ENCODE measurements at regions not wholly inside any gene's neighbourhood (a gene's known extent, or its start where the extent isn't known, plus 50 kb on each side); places are given as distances from the start of the nearest gene placed in this dataset.

GRCh38 chr2:176832086-176832485 is 380.5 kb upstream of the HNRNPA3 start:
- TF ChIP-seq POLR2A (IDR thresholded peaks at IDR 0.05), result no peak
- TF ChIP-seq CTCF (IDR thresholded peaks at IDR 0.05), result no peak
- no peak for TF ChIP-seq EP300 (IDR thresholded peaks at IDR 0.05)
